ENCODE measurements at regions not wholly inside any gene's neighbourhood (a gene's known extent, or its start where the extent isn't known, plus 50 kb on each side); places are given as distances from the start of the nearest gene placed in this dataset.

- no peaks in the 10 kb centered on the region for H3K36me3 ChIP-seq (ENCODE audit: insufficient read depth, low read length, poor library complexity, severe bottlenecking)
- no peaks in the 10 kb centered on the region for H3K9me3 ChIP-seq (ENCODE audit: low read depth, low read length, poor library complexity, severe bottlenecking)
- ChIA-PET CTCF (no interaction called here), POLR2A (ENCODE audit: low non-redundant PET) (interaction anchor here (0.6 kb wide), 1 partner anchor 887 kb away, joined by 3 read pairs; no protein-coding TSS in a partner anchor)
- no TSS peak for BruUV-seq (replicated peaks)
- H3K27ac ChIP-seq (ENCODE audit: low read depth, low read length, poor library complexity, severe bottlenecking) = peak overlapping the region; percentile 62
- no peak for TF ChIP-seq EZH2 (IDR thresholded peaks at IDR 0.05; ENCODE audit: borderline replicate concordance, low read depth, low read length, poor library complexity, severe bottlenecking)
- TF ChIP-seq, protein P1, sequence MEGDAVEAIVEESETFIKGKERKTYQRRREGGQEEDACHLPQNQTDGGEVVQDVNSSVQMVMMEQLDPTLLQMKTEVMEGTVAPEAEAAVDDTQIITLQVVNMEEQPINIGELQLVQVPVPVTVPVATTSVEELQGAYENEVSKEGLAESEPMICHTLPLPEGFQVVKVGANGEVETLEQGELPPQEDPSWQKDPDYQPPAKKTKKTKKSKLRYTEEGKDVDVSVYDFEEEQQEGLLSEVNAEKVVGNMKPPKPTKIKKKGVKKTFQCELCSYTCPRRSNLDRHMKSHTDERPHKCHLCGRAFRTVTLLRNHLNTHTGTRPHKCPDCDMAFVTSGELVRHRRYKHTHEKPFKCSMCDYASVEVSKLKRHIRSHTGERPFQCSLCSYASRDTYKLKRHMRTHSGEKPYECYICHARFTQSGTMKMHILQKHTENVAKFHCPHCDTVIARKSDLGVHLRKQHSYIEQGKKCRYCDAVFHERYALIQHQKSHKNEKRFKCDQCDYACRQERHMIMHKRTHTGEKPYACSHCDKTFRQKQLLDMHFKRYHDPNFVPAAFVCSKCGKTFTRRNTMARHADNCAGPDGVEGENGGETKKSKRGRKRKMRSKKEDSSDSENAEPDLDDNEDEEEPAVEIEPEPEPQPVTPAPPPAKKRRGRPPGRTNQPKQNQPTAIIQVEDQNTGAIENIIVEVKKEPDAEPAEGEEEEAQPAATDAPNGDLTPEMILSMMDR (conservative IDR thresholded peaks at IDR 0.05; ENCODE audit: low read depth, low read length) = no peak
- H3K27me3 ChIP-seq (replicated peaks; ENCODE audit: insufficient read depth, low read depth, low read length, poor library complexity) = no peaks in the 10 kb centered on the region
- DNase-seq (ENCODE audit: low spot score) = peak; percentile 92
- intact Hi-C loops (cut with micrococcal nuclease; ENCODE audit: unreplicated experiment) = no loop called here
- H3K4me3 ChIP-seq (ENCODE audit: low read depth, low read length, poor library complexity, severe bottlenecking) = no peak overlapping the region
- peaks cover 19% of the 10 kb centered on the region for H3K4me1 ChIP-seq (ENCODE audit: insufficient read depth, low read length, poor library complexity, severe bottlenecking)
Measured at GRCh38 chr10:78401624-78402367, 368.1 kb downstream of the RPS24 start.

DNA sequence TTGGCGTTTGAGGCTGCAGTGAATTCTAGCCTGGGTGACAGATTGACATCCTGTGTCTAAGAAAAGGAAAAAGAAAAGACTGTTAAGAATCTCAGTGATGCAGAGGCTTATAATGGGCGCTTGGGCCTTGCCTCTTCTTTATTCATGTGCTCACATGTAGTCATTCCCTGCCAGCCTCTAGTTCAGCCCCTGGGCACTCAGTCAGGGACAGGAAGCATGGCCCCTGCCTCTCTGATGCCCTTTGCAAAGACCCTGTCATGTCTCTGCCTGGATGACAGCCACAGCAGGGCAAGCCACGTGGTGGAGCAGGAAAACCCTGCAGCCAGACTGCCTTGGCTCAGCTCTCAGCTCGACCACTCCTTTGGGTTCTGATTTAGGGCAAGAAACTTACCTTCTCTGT is 368.9 kb downstream of the RPS24 start:
- Histone ChIP-seq H3K9me3 (ENCODE audit: low read depth, low read length, poor library complexity, severe bottlenecking) (no peaks in the 10 kb centered on the region), H3K4me3 (ENCODE audit: low read depth, low read length, poor library complexity, severe bottlenecking) (no peak overlapping the region), H3K4me1 (ENCODE audit: insufficient read depth, low read length, poor library complexity, severe bottlenecking) (peaks cover 22% of the 10 kb centered on the region), H3K27me3 (replicated peaks; ENCODE audit: insufficient read depth, low read depth, low read length, poor library complexity) (no peaks in the 10 kb centered on the region), H3K36me3 (ENCODE audit: insufficient read depth, low read length, poor library complexity, severe bottlenecking) (no peaks in the 10 kb centered on the region), H3K27ac (ENCODE audit: low read depth, low read length, poor library complexity, severe bottlenecking) (peak overlapping the region; percentile 62)
- BruUV-seq (replicated peaks) = no TSS peak
- ChIA-PET CTCF (no interaction called here), POLR2A (ENCODE audit: low non-redundant PET) (no interaction called here)
- DNase-seq (ENCODE audit: low spot score) = peak; percentile 14
- intact Hi-C loops (cut with micrococcal nuclease; ENCODE audit: unreplicated experiment) = no loop called here
- TF ChIP-seq EZH2 (IDR thresholded peaks at IDR 0.05; ENCODE audit: borderline replicate concordance, low read depth, low read length, poor library complexity, severe bottlenecking) = no peak
- TF ChIP-seq, protein P1 (conservative IDR thresholded peaks at IDR 0.05; ENCODE audit: low read depth, low read length) = no peak

DNA sequence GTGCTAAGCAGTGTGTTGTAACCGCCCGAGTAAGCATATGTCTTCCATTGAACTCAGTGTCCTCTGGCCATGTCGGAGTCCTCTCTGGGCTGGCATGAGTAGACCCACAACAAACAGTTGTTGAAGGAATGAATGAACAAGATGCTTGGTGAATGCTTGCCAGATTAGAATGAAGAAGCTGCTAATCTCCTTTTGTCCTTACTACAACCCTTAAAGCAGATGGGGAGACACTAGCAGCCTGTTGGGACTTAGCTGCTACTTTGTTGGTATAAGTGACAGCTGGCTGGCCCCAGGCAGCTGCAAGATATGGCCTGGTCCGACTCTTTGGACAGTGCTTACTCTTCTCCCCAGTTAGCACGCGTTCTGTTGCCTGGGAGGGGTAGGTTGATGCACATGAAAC is 370.1 kb downstream of the RPS24 start:
- peaks cover 23% of the 10 kb centered on the region for H3K4me1 ChIP-seq (ENCODE audit: insufficient read depth, low read length, poor library complexity, severe bottlenecking)
- H3K27ac ChIP-seq (ENCODE audit: low read depth, low read length, poor library complexity, severe bottlenecking) = no peak overlapping the region
- H3K9me3 ChIP-seq (ENCODE audit: low read depth, low read length, poor library complexity, severe bottlenecking) = no peaks in the 10 kb centered on the region
- ChIA-PET POLR2A (ENCODE audit: low non-redundant PET) (no interaction called here), CTCF (no interaction called here)
- BruUV-seq (replicated peaks) = no TSS peak
- no peaks in the 10 kb centered on the region for H3K27me3 ChIP-seq (replicated peaks; ENCODE audit: insufficient read depth, low read depth, low read length, poor library complexity)
- intact Hi-C loops (cut with micrococcal nuclease; ENCODE audit: unreplicated experiment) = no loop called here
- no peak overlapping the region for H3K4me3 ChIP-seq (ENCODE audit: low read depth, low read length, poor library complexity, severe bottlenecking)
- no peaks in the 10 kb centered on the region for H3K36me3 ChIP-seq (ENCODE audit: insufficient read depth, low read length, poor library complexity, severe bottlenecking)
- TF ChIP-seq EZH2 (IDR thresholded peaks at IDR 0.05; ENCODE audit: borderline replicate concordance, low read depth, low read length, poor library complexity, severe bottlenecking) = no peak
- TF ChIP-seq, protein P1 (conservative IDR thresholded peaks at IDR 0.05; ENCODE audit: low read depth, low read length) = no peak
- DNase-seq (ENCODE audit: low spot score) = no peak
